ENCODE measurements at regions not wholly inside any gene's neighbourhood (a gene's known extent, or its start where the extent isn't known, plus 50 kb on each side); places are given as distances from the start of the nearest gene placed in this dataset.

DNA sequence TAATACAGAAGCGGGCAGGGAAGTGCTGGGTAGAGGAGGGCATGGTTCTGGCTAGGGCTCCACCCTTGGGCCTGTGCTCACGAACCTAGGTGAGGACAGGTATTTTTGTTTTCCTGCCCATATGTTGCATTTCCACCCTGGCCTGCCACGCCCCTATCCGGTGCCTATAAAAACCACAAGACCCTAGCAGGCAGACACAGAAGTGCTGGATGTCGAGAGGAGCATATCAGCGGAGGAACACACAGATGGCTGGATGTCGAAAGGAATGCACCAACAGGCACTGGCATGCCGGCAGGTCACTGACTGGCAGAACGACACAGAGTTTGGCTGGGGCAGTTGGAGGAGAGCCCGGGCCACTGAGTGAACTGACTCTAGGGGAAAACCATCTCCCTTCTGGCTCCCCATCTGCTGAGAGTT, 316.6 kb upstream of the BOD1L1 start:
- no peak for DNase-seq

DNA sequence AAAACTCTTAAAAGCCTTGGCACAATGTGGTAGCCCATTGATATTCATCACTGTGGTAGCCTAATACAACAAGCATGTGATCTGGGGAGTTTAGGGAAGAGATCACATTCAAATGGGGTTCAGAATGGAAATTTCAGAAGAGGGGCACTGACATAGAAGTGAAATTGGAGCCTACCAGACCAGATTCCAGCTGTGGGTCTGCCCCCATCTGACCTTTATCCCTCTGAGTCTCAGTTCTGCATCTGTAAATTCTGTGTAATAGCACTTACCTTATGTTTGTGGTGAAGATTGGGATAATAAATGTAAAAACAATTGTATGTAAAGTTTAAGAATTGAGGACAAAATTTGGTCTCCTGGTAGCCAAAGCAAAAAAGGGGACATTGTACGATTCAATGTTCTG, 320.4 kb upstream of the BOD1L1 start:
- no peak for DNase-seq

DNA sequence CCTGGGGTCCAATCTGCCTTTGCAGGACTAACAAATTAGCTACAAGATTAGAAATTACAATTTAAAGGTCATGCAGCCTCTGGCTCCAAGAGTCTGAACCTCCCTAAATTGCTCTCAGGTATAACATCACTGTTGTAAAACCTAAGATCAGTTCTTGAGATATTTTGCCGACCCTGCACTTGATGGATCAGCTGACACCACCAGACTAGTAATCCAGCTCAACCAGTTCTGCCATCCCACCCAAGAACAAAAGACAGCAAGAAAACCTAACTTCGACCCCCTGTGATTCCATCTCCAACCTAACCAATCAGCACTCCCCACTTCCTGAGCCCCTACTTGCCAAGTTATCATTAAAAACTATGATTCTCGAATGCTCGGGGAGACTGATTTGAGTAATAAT, 323.0 kb upstream of the BOD1L1 start:
- DNase-seq, result no peak

DNA sequence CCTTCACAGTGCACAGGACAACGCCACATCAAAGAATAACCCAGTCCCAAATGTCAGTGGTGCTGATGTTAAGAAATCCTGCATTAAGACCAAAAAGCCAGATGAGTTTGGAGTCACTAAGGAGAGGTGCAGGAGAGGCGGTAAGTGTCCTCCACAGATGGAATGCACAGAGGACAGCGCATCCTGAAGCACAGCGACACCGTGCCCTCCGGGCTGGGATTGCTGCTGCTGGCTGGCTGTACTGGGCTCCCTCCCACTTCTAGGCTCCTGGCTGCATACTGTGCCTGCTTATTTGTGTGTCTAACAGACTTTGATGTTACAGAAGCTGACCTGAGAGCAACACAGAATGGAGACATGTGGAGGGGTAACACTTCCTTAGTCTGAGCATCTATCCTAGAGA, 325.6 kb upstream of the BOD1L1 start:
- DNase-seq, result no peak

DNA sequence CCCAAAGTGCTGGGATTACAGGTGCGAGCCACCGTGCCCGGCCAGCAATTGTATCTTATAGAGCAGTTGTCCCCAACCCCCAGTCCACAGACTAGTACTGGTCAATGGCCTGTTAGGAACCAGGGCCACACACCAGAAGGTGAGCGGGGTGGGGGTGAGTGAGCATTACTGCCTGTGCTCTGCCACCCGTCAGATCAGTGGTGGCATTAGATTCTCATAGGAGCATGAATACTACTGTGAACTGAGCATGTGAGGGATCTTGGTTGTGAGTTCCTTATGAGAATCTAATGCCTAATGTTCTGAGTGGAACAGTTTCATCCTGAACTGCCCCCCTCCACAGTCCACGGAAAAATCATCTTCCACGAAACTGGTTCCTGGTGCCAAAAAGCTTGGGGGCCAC, 328.0 kb upstream of the BOD1L1 start:
- no peak for DNase-seq

DNA sequence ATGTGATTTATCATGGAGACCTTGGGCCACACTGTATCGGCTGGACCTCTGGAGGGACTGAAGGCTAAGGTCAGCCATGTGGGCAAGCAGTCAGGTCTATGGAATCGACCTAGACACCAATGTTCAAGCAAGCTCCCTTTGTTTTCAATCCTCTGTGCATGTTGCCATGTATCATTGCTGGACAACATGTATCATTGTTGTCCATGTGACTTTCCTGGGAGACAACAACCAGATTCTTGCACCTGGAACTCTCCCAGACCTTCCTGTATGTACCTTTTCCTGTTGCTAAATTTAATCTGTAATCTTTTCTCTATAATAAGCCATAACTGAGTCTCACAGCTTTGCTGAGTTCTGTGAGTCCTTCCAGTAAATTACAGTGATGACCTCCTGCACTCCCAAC, 329.4 kb upstream of the BOD1L1 start:
- DNase-seq, result no peak

DNA sequence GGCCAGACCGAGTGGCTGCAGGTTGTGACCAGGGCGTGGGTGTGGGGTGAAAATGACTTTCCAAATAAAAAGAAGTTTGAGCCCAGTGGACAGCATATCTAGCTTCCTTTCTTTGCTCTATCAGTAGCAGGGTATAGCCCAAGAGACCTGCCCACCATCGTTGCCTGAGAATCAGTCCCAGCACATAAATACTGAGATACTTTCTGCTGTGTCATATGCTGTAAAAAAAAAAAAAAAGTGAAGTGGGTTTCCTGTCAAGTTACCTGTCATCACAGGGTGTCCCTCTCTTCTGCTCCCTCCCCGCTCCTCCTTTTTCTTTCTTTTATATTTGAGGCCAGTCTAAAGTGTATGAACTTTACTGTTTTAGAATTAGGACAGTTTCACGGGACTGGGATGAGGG, 330.3 kb upstream of the BOD1L1 start:
- DNase-seq, result no peak

DNA sequence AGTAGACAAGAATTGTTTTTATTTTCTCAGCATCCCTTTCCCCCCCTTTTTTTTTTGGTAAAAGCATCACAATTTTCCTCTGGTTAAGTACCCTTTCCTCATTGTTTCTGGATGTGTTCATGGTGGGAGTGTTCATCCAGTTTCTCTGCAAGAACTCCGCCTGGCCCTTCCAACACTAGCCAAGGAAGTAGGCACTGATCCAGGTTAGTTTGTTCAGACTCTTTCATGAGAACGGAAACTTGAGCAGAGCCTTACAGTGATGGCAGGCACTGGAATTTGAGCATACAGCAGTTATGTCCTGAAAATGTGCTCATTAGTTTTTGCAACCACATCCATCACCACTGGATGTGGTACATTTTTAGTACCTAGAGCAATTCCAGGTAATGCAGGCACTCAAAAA, 336.1 kb upstream of the BOD1L1 start:
- DNase-seq, result no peak

DNA sequence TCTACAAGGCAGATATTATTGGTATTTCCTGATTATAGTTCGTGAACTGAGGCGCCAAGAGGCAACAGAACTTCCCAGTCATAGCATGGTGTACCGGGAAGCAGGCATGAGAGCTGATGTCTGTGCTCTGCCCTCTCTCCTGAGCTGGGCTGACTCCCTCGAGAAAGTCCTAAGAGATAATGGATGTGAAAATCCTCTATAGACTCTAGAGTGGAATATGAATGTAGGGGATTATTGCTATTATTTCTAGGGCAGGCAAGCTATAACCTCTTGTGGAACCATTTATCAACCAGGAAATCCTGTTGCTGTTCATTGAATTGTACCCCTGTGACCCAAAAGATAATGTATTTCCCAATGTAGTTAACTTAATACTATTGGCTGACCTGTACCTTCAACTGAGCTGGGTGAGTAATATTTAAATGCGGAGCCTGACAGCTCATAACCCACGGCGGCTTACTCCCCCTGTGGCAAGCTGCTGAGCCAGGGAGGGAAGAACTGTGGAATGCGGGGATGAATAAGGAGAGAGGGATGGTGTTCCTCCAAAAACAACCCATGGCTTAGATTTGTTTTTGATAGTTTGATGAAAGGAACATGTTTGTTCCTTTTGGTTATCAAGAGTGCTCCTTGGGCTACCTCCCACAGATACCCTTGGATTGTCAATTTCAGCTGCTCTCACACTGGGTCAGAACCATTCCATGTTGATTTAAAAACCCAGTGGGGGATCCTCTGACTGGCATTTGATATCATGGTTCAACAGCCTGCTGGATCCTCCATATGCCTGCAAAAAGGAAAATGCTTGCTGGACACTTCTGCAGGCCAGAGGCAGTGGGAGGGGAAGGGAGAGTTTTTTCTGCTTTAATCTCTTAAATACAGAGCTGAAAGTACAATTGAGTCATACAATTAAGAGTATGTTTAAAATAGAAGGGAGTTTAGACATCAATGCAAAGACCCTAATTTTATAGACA, 339.0 kb upstream of the BOD1L1 start:
- DNase-seq, result no peak

DNA sequence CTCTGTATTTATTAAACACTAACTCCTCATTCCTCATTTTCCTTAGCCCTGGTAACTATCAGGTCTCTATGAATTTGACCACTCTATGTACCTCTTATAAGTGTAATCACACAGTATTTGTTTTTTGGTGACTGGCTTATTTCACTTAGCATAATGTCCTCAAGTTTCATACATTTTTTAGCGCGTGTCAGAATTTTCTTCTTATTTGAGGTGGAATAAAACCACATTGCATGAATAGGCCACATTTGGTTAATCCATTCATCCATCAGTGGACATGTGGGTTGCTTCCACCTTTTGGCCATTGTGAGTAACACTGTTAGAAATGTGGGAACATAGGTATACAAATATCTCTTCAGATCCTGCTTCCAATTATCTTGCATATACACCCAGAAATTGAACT, 341.2 kb upstream of the BOD1L1 start:
- no peak for DNase-seq

DNA sequence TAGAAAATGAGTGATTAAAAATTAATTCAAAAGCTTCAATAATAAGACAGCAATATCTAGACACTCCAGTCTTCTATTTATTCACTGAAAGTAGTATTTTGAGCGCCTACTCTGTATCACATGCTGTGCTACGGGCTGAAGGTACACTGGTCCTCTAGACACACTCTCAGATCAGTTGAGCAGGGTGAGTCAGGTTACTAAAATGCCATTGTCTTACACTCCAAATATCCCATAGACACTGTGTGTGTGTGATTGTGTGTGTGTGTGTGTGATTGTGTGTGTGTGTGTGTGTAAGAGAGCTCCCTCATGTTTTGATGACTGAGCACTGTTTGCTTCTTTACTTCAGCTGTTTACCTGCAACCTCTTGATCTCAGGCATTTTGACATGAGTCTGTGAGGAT, 342.8 kb upstream of the BOD1L1 start:
- DNase-seq, result no peak

DNA sequence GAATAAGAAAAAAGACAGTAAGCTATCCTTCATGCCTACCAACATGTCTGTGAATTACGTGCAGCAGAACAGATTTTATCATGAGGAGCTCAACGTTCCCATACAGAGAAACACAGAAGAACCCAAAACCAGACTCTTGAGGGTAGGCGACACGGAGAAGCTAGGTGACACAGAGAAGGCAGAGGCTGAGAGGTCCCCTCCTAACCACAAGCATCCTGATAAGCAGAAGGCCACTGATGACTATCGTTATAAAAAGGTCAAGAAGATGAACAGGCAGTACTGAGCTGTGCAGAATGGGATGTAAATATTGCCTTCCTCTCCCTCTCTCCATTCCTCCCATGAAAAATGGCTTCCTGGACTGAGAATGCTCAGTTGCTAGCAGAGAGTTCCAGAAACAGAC, 350.2 kb upstream of the BOD1L1 start:
- DNase-seq, result no peak

DNA sequence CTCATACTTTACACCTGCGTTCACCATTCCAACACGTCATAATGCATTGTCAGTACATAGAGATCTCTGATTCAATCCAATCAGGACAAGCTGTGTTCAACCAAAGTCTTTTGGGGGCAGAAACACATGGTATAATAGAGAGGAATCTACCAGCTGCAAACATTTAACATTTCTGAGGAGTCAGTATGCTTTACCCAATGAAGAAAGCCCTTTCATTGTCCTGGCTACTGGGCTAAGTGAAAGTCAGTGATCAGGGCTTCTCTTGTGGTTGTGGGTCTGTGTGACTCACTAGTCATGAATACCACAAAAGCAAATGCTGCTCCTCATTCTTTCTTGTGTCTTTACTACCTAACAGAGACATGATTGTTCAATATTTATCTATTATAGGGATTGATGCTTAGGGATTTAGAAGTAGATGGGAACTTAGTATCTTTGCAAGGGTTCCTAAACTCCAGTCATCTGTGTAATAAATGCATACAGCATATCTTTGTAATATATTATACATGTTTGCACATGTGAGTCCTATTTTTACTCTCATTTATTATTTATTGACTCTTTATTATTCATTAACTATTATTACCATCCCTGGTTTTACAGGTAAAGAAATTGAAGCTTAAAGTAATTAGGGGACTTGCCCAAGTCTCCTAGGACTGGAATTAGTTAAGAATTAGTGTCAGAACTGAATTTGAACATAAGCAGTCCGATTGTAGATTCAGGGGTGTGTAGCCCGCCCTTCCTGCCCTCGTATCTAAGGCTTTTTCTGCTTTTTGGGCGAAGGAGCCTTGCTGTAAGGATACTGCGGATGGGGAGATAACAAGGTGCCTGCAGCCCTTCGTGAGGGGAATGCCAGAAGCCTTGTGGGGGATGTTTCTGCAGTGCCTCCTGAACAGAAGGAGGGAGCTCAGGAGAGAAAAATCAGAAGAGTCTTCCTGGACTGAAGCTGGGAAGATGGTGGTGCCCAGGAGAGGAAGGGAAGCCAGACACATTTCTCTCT, 353.1 kb upstream of the BOD1L1 start:
- DNase-seq, result no peak

DNA sequence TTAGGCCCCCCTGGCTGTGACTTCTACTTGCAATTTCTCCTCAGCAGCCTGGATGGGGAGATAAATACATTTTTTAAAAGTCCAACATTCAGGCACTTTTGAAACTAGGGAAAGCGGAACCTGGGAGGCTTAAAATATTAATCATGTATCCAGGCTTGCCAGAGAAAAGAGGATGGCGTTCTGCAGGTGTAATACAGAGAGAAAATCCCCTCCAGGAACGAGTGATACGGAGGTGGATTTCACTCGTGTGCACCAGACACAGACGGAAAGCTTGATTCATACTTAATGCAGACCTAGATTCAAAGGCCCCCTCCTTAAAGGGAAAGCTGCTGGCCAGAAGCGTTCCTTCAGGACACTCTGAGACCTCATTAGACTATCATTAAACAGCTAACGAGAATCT, 354.0 kb upstream of the BOD1L1 start:
- DNase-seq, result no peak

DNA sequence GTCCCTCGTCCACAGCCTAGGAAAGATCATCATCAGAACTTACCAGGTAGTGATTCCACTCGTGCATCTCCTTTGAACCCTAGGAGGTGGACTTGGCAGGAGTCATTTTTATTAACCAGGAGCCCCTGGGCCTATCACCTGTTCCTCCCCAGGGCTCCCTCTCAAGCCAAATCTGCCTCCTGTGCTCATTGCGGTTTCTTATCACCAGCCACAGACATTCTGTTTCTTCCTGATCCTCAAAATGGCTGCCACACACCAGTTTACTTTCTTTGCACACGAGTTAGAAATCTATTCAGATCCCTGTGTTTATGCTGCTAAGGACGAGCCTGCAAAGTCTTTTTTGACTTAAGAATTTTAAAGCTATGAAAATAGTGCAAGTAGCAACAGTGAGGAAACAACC, 354.5 kb upstream of the BOD1L1 start:
- no peak for DNase-seq

DNA sequence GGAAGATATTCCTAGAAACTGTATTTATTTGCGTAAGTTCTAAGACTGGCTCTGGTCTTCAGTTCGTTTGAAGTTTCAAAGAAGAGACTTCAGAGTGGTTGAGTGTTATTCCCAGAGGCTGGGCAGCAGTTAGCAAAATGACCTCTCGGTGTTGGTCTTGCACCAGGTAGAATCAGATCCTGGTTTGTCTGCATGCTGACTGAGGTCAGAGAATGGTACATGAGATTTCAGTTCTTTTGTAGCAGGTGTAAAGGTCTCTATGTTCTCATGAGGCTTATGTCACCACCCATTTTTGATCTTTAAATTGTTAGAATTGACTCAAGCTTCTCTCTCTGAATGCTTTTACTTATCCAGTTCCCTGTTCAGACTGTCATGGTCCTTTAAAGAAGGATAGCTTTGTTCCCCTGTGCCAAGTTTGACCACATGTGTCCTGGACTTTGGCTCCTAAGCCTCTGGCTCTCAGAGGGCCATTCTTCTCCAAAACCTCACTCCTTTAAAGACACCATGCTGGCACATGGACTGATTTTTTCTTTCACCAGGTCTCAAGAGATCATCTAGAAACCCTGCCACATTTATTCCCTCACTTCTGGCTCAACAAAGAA, 355.8 kb upstream of the BOD1L1 start:
- no peak for DNase-seq

DNA sequence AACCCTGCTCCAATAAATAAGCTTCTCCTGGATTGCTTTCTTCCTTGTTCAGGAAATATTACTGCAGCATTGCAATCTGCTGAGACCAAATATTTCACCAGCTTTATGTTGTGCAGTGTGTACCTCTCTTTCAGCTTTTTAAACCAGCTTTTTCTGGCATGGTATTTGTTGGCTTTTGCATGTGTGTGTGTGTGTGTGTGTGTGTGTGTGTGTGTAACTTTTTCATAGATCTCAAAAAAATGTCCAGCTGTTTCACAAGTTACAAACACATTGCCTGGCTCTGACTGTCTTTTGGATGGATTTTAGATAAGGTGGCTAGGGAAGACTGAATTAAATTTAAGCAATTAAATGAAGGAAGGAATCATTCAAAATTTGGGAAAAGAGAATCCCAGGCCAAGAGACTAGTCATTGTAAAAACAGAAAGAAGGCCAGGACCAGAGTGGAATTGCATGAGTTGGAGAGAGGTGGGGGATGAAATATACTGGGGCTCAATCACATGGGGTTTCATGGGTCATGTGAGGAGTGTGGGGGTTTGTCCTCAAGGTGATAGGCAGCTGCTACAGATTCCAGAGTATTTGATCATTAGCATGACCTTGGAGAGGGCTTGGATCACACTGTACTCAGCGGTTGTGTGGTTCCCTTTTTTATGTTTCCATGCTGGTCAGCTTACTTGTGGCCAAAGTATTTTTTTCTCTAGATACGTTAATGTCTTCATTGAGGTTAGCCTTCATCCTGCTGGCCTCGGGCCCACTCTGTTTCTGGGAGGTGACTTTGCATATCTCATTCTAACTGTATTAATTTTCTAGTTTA, 357.7 kb upstream of the BOD1L1 start:
- DNase-seq, result no peak

DNA sequence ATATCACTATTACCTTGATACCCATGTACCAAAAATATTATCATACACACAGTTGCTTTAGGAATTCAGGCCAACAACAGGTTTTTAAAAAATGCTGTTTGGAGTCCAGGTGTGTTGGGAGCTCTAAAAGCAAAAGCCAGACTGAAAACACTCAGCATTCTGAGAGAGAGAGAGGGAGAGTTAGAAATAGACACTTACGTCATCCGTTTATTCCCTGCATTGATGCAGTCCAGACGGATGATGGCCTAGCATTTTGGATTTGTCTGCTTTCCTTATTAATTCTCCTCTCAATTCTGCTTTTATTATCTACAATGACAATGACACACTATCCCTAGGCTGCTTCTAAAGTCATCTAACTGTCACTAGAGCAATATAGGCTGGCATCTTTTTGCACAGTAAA, 358.3 kb upstream of the BOD1L1 start:
- no peak for DNase-seq

DNA sequence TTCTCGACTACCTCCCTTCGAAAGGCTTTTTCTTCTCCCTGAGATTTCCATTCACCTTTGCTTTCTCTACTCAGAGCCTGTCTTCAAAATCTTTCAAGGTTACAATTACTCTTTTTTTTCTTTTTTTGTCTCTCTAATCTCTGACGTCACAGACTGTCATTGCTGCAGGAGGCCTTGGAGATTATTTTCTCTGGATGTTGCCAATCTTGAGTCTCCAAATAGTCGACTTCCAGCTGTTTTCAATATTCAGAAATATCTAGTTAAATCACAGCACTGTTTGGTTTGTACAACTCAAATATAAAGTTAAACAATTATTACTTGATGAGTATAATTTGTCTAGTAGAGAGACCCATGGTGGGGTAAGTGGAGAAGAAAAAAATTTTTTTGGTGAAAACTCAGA, 359.0 kb upstream of the BOD1L1 start:
- DNase-seq, result no peak

DNA sequence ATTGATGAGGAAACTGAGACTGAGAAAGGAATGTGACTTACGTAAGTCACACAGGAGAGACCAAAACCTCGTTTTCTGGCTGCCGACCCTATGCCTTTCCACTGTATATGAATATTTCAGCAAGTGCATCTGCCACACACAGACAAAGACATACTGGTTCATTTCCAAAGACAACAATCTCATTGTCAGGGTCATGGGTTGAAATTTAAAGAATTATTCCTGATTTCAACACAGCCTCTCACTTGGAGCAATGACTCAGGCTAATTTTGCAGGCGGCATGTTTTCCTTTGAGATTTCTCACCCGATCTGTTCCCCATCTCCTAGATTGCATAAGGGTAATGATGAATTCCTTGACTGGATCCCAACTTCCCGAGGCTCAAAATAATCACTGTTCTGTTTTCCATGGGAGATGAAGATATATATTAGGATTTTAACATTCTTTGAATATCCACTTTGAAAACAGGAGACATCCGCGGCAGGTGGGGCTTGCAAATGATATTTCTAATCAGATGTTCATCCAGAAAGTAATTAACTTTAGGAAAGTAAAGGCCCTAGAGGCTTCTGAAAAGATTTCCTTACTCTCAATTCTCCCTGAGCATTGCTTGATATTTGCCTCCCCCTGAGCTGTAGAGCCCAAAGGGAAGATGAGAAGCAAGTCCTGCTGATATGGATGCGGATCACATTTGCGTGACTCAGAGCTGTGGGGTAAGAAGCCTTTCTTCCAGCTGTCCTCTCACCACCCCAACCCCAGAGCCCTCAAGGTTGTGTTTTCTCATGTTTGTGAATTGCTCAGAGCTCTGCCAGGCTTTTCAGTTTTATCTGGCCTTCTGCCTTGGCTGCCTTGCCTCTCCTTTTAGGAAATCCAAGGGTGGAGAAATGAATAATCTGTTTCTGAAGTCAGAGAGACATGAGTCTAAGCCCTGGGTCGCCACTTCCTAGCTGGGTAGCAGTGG, 361.1 kb upstream of the BOD1L1 start:
- no peak for DNase-seq

DNA sequence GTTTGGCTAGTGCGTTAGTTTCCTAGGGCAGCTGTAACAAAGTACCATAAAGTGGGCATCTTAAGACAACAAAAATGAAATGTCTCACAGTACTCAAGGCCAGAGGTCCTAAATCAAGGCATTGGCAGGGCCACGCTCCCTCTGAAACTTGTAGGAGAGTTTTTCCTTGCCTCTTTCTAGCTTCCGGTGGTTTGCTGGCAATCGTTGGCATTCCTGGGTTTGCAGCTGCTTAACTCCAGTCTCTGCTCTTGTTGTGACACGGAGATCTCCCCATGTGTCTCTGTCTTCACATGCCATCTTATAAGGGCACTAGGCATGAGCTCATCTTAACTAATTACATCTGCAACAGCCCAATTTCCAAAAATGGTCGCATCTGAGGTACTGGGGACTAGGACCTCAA, 362.0 kb upstream of the BOD1L1 start:
- no peak for DNase-seq
